NCI-H345 treated with DMSO at 0.1 percent for 48 hours (cell line): ENCODE measurements at regions not wholly inside any gene's neighbourhood (a gene's known extent, or its start where the extent isn't known, plus 50 kb on each side); places are given as distances from the start of the nearest gene placed in this dataset.

Source experiments
- DNase-seq: peaks from one replicate; lab custom pipeline; 2025; ENCODE audit not compliant: unreplicated experiment; lab: John Stamatoyannopoulos, UW

DNA sequence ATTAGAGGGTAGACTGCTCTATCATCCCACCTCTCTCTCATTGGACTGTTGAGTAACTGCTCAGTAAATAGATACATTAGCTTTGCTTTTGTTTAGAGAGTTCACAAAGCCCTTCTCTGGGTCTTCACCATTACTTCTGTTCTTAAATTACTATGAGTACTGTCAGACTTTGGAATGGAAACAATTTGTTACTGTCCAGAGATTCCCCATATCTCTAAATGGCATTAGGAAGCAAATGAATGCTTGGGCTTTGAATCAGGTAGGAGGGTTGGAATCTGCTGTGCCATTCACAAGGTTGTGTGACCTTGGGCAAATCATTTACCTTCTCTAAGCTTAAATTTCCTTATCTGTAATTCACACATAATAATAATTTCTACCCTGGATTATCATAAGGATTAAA is 541.0 kb upstream of the FZD8 start:
- no peak for DNase-seq

DNA sequence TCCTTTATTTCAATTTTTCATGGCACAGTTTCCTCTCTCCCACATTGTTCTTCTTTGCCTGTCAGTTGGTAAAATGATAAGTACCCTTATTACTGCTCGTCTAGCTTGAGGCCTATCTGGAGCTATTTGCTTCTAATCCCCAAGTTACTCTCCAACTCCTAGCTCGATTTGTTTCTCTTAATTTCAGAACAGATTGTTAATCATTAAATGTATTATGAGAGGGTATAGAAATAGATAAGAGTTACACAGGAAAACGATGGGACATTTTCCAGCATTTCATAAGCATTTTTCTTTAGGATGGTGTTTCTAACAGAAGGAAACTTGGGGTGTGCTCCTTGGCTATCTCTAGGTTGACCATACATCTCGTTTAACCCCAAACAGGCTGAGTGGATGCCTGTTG is 540.5 kb upstream of the FZD8 start:
- DNase-seq = no peak

DNA sequence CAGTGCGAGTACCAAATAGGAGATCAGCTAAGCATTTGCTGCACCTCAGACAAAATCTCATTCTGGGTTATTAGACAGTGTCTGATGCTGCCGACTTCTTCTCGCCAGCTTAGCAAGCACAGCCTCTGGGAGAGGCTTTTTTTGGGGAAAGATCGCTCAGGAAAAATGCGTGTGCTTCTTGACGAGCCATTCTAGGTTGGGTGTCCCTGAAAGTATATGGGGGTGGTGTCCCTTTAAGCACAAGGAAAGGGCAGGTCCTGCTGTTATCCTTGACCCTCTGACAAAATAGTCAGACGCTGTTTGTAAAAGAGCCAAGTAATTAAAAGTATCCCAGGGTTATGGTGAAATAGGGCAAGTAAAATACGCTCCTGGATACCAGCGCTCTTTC is 540.1 kb upstream of the FZD8 start:
- no peak for DNase-seq

DNA sequence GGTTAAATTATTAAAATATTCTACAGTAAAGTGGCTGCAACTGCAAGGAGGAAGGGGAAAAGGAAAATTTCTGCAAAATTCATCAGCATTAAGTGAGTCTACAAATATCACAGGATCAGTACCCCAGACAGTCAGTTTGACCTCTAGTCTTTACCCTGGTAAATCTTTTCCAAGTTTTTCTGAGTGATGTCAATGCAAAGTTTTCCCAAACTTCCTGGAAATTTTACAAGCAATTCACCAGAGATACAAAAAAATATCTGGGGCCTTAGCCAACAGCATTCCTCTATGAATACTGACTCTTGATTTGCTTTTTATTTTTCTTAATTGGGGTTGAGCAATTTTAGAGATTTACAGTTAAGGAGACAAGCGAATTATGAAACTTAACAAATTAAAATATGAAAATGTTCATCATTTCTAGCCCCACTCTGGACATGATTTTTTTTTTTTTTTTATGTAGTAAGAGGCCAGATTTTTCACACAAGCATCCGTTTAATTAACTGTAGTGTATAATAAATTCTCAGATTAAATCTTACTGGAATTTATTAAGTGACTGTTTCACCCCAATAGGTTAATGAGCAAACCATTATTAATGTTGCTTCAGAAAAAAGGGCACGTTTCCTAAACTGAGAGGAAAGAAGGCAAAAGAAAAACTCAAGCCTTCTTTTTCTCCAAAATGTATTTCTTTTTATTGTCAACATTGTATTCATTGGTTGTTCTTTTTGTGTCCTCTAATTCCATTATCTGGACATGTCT is 539.5 kb upstream of the FZD8 start:
- no peak for DNase-seq

DNA sequence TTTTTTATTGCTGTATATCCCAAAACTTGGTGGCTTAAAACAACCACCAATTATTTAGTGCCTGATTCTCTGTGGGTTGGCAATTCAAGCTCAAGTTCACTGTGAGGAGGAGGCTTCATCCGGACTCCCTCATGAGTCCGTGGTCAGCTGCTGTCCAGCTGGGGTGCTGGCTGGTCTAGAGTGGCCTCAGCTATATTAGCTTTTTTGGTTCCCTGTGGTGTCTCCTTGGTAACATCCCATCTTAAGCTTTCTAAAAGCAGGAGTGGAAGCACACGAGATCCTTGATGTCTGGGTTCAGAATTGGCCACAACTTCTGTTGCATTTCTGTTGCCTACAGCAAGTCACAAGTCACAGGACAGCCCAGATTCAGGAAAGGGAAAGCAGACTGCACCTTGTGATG is 536.5 kb upstream of the FZD8 start:
- DNase-seq = no peak

DNA sequence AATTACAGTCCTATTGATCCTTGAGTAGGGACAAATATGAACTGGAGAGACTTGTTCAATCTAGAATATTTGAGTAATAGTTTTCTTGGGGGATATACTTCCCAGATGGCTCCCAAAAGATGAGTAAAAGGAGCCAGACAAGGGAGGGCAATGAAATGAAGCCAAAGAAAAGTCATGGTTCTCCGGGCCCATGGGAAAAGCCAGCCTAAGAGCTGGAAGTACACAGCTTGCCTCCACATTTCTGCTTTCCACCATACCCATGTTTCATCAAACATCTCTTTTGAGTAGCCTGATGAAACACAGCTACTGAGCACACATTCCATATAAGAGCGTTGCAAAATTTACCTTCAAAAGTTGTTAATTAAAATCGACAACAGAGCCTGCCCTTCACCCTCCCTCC is 535.0 kb upstream of the FZD8 start:
- no peak for DNase-seq

DNA sequence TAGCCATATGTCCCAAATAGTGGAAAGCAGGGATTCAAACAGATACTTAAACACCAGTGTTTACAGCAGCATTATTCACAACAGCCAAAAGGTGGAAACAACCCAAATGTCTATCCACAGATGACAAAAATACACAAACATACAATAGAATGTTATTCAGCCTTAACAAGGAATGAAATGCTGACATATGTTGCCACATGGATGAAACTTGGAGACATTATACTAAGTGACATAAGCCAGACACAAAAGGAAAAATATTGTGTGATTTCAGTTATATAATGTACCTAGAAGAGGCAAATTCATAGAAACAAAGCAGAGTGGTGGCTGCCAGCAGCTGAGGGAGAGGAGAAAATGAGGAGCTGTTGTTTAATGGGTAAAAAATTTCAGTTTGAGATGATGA is 533.9 kb upstream of the FZD8 start:
- no peak for DNase-seq

DNA sequence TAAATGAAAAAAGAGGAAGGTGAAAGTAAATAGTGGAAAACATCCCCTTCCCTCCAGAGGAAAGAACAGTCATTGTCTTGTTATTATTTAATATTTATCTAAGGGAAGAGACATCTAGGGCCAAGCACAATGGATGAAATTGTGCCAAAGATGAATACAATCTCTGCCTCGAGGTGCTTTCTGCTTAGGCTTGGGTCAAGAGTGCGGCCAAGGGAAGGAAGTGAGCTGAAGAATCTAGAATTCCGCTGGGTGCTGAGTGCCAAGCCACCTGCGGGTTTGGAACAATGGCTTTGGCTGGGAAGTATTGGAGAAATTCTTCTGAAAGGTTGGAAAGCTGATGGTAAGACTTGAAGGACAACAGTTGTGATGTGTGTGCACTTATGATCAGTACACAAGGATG is 531.3 kb upstream of the FZD8 start:
- DNase-seq = no peak

DNA sequence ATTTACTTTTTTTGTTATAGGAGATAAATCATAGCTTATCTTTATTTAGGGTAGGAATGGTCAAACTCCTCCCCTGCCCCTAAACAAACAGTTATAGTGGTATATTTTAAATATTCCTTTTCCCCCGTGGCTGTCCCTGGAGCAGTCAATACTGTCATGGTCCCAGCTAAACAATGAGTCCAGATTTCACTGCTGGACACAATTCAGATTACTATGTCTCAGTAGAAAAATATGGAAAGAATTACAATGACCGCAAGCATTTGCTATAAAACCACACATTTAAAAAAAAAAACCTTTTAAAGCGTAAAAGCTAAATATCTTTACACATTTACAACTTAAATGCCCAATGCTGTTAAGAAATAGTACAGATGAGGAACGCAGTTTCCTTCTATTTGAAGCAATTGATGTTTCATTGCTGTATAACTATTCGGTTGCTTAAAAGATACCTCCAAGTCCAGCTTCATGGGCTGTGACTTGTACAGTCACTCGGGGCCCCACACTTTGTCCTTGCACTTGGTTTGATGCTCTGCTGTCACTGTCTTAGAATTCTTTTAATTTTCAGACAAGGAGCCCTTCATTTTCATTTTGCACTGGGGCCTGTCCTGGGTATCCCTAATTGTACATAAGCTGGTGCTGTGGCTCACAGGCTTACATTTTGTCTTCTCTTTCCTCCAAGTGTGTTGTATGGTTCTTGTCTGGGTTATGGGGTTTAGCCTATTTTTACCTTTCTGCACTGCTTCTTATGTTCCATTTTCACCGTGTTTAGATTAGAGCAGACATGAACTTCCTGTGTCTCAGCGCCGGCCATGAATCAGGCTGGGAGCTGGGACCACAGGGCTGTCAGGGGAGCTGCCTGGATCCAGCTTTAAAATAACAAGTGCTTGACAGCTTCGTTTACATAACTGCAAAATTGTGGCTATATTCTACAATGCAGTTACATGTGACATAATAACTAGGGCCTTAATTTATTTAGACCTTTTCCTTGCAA is 530.2 kb upstream of the FZD8 start:
- DNase-seq = no peak

DNA sequence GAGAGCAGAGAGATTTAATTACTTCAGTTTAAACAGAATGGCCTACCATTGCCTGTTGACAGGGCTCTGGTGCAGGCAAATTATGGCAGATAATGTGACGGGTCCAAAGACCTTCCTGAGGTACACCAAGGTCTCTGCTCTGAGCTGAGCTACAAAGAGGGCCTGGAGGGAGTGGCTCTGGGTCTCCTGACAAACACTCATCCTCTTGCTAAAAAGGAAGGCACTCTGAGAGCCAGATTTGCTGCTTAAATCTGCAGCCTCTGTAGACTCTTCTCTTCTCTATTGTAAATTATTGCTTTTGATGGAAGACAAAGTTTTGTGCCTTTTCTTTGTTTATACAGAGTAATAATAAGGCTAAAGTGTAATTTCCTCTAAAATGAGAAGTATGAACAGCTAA is 529.5 kb upstream of the FZD8 start:
- DNase-seq = no peak

DNA sequence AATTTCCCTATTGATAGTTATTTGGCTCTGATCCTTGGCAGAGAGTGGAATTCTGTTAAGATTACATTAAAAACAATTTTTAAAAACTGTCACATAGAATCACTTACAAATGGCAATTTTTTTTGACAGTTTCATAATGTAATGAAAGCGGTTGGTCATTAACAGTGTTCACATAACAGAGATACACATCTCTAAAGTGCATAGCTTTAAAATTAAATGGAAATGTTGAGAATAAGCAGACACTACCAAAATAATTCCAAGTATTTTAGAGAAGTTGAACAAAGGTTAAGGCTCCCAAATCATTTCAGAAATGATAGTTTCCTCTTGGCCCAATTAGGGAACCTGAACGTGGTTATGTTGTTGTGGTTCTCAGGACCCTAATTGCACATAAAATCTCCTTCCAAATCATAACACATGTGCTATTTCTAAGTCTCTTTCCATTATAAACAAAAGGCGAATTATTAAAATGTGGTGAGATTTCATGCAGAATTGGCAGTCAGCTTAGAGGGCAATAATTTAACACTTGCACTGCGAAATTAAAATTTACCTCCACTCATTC is 528.9 kb upstream of the FZD8 start:
- DNase-seq = no peak

DNA sequence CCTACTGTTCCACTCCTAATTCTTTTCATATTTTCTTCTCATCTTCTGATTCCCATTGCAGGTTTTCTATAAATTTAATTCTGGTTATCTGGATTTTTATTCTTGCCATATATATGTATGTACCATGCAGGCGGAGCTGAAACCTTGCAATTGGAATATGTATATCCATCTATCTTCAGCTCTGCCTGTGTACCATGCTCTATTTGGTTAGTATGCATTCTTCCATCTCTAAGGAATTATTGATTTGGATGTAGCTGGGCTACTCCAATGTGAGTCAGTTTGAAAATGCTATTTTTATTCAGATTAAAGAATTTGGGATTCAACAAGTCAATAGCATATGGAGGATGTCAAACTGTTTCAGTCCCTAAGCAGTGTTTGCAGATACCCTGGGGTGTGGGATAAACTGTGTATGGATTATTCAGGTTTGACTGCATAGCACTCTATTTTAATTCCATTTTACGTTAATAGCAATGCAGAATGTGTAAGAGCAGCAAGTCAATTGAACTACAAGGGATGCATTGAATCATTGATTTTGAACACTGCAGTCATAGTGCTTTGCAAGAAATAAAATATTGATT is 528.1 kb upstream of the FZD8 start:
- DNase-seq = no peak

DNA sequence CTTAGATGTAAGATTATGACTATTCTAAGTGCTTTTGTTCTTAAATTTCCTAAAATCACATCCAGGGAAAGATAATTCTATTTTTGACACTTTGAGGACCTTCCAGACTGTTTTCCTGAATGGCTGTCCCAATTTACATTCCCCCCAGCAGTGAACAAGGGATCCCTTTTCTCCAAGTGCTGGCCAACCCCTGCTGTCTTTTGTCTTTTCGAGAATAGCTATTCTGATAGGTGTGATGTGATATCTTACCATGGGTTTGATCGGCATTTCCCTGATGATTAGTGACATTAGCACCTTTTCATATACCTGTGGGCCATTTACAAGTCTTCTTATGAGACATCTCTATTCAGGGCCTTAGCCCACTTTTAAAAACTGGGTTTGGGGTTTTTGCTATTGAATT is 526.7 kb upstream of the FZD8 start:
- DNase-seq = no peak

DNA sequence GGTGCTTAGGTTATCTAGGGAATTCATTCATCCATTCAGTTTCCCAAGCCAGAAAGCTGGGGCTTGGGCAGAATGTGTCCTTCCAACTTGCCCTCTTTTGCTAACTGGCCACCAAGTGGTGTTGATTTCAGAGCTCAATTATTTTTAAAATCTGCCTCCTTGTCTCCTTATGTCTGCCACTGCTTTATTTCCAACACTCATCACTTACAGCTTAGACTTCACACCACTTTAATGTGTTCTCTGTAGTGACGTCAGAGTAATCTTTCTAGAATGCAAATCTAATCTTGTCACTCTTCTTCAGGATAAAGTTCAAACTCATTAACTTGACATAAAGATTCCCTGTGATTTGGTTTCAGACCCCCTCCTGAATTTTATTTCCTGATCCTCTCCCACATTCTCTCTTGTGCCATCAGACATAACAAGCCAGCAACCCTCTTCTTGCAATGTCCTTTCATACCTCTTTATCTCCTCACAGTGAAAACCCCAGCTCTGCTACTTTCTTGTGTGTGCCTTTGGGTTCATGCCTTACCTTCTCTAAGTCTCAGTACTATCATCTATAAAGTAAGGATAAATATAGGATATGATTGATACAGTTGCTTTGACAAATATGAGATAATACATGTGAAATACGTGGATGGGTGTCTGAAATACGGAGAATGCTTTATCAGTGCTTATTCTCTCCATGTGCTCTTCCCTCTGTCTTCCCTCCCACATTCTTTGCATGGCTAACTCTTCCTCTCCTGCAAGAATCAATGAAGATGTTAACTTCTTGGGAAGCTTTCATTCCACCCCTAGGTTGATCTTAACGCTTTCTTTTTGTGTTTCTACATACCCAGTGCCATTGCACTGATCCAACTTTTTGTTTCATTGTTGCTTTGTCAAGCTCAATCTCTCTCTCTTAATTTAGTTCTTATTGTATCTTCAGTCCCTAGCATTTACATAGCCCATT is 522.7 kb upstream of the FZD8 start:
- no peak for DNase-seq

DNA sequence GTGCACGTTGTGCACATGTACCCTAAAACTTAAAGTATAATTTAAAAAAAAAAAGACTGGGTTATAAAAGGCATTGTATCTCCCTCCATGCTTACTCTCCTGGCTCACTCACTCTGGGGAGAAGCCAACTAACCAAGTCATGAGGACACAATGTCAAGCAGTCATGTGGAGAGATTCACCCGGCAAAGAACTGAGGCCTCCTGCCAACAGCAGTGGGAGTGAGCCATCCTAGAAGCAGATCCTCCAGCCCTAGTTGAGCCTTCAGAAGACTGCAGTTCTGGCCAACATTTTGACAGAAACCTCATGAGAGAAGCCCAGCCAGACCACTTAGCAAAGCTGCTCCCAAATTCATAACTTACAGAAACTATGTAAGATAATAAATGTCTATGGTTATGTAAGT is 521.7 kb upstream of the FZD8 start:
- DNase-seq = no peak

DNA sequence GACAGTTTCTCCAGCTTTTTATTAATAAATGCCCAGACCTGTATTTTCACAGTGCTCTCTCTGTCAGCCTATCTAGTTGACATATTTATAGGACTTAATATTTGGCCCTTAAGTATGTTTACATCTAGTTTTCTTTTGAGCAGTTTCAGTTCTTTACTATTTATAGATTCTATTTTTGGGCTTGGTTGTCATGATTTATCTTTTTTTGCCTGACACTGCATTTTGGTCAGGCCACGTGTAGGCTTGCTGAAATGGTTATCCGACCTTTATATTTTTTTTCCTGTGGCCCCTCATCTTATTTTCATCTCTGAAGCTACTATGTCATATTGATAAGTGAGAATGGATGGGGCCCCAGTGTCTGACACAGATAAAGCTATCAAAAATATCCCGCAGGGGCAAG is 515.4 kb upstream of the FZD8 start:
- DNase-seq = no peak

DNA sequence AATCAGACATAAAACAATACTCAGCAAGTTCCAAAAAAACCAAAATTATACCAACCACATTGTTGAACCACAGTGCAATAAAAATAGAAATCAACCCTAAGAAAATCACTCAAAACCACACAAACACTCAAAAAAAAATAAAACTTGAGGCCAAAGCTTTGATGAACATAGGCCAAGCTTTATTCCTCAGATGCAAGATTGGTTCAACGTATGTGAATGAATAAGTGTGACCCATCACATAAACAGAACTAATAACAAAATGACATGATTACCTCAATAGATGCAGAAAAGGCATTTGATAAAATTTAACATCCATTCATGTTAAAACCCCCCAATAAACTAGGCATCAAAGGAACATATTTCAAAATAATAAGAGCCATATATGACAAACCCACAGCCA is 506.1 kb upstream of the FZD8 start:
- DNase-seq = no peak

DNA sequence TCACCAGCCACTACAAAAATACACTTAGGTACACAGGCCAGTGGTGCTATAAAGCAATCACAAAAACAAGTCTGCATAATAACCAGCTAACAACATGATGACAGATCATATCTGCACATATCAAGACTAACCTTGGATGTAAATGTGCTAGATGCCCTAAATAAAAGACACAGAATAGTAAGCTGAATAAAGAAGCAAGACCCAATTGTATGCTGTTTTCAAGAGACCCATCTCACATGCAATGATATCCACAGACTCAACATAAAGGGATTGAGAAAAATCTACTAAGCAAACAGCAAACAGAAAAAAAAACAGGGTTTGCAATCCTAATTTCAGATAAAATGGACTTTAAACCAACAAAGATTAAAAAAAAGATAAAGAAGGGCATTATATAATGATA is 505.4 kb upstream of the FZD8 start:
- no peak for DNase-seq

DNA sequence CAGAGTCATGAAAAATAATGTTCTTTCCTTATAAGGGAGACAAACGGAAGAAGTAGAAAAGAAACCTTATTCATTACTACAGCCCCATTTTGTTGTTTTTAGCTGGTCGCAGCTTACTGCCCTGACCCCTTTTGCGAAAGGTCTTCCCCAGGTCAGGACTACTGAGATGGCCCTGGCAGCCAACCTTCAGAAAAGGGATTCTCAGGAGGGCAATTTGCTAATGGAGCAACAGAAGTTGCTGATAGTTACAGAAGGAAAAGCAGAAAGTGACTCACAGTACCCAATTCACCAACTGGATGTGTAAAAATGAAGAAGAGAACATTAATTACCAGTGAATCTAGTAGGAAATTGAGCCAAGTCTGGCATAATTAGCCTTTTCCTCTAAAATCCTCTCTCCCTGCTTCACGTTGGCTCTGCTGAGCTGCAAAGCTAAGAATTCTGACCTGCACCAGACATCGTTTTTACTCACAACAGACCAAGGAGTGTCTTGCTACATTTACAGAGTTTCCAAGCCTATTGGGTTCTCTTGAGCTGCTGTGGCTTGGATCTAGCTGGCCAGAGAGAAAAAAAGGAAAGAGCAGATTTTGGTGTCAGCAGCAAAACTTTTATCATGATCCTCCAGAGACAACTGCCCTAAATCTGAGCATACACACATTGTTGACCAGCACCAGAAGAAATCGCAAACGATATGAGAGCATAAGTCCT is 499.9 kb upstream of the FZD8 start:
- DNase-seq = no peak

DNA sequence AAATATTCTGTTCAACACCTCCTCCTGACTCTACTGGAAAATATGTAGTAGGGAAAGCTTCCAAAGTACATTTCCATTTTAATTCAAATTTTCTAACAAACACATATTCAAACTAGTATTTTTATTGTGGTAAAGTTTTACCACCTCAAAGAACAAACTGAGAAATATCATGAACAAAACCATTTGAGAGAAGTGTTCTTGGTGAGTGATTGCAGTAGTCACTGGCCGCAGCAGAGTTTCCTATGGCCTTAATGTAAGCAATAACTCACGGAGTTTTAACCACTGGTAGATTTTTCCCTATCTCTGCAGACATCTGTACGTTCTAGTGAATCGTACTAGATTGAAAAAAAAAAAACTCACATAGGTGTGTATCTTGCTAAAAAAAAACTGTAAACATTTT is 487.0 kb upstream of the FZD8 start:
- DNase-seq = no peak
